Ishikawa (cell line): ENCODE measurements at regions not wholly inside any gene's neighbourhood (a gene's known extent, or its start where the extent isn't known, plus 50 kb on each side); places are given as distances from the start of the nearest gene placed in this dataset.

Experiments used
- CREB1 ChIP-seq: IDR thresholded peaks from 2 replicates; pipeline ENCODE4 v1.6.1; 2012; ENCODE audit warnings: low read depth
- EGR1 ChIP-seq: IDR thresholded peaks from 2 replicates; pipeline ENCODE4 v1.6.1; 2012
- EP300 ChIP-seq: IDR thresholded peaks from 2 replicates; pipeline ENCODE4 v1.6.1; 2012; ENCODE audit warnings: borderline replicate concordance
- FOXM1 ChIP-seq: IDR thresholded peaks from 2 replicates; pipeline ENCODE4 v1.6.1; 2012; ENCODE audit warnings: low read depth, borderline replicate concordance
- NFIC ChIP-seq: IDR thresholded peaks from 2 replicates; pipeline ENCODE4 v1.6.1; 2012
- RAD21 ChIP-seq: IDR thresholded peaks from 2 replicates; pipeline ENCODE4 v1.6.1; 2012; ENCODE audit warnings: low read depth
- TAF1 ChIP-seq: IDR thresholded peaks from 2 replicates; pipeline ENCODE4 v1.6.1; 2012; ENCODE audit warnings: low read depth, mild to moderate bottlenecking
- TEAD4 ChIP-seq: IDR thresholded peaks from 2 replicates; pipeline ENCODE4 v1.6.1; 2012
- USF1 ChIP-seq: IDR thresholded peaks from 2 replicates; pipeline ENCODE4 v1.6.1; 2012
- YY1 ChIP-seq: IDR thresholded peaks from 2 replicates; pipeline ENCODE4 v1.6.1; 2012; ENCODE audit warnings: low read depth
- ZBTB7A ChIP-seq: IDR thresholded peaks from 2 replicates; pipeline ENCODE4 v1.6.1; 2012; ENCODE audit warnings: low read depth
- TF ChIP-seq, protein P1 (sequence below): IDR thresholded peaks from 2 replicates; pipeline ENCODE4 v1.6.1; 2012; ENCODE audit warnings: low read depth, mild to moderate bottlenecking
- TF ChIP-seq, protein P2 (sequence below): IDR thresholded peaks from 2 replicates; pipeline ENCODE4 v1.6.1; 2012

DNA sequence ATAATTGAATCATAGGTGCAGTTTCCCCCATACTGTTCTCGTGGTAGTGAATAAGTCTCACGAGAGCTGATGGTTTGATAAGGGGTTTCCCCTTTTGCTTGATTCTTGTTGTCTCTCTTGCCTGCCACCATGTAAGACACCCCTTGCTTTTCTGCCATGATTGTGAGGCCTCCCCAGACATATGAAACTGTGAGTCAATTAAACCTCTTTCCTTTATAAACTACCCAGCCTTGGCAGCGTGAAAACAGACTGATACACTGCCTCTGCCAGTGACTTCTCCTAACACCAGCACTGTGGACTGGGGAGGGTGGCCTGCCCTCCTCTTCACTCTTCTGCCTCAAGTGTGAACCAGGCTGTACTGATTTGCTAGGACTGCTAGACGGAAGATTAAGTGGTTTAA is 108.6 kb downstream of the RAB11FIP2 start:
- TF ChIP-seq RAD21 (no peak), NFIC (no peak), EGR1 (no peak), YY1 (no peak), CREB1 (no peak), USF1 (no peak), EP300 (no peak), TAF1 (no peak), ZBTB7A (no peak), TEAD4 (no peak), FOXM1 (no peak)
- TF ChIP-seq, protein P1, sequence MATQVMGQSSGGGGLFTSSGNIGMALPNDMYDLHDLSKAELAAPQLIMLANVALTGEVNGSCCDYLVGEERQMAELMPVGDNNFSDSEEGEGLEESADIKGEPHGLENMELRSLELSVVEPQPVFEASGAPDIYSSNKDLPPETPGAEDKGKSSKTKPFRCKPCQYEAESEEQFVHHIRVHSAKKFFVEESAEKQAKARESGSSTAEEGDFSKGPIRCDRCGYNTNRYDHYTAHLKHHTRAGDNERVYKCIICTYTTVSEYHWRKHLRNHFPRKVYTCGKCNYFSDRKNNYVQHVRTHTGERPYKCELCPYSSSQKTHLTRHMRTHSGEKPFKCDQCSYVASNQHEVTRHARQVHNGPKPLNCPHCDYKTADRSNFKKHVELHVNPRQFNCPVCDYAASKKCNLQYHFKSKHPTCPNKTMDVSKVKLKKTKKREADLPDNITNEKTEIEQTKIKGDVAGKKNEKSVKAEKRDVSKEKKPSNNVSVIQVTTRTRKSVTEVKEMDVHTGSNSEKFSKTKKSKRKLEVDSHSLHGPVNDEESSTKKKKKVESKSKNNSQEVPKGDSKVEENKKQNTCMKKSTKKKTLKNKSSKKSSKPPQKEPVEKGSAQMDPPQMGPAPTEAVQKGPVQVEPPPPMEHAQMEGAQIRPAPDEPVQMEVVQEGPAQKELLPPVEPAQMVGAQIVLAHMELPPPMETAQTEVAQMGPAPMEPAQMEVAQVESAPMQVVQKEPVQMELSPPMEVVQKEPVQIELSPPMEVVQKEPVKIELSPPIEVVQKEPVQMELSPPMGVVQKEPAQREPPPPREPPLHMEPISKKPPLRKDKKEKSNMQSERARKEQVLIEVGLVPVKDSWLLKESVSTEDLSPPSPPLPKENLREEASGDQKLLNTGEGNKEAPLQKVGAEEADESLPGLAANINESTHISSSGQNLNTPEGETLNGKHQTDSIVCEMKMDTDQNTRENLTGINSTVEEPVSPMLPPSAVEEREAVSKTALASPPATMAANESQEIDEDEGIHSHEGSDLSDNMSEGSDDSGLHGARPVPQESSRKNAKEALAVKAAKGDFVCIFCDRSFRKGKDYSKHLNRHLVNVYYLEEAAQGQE, result no peak
- TF ChIP-seq, protein P2, sequence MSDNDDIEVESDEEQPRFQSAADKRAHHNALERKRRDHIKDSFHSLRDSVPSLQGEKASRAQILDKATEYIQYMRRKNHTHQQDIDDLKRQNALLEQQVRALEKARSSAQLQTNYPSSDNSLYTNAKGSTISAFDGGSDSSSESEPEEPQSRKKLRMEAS, result no peak
